ENCODE measurements at regions not wholly inside any gene's neighbourhood (a gene's known extent, or its start where the extent isn't known, plus 50 kb on each side); places are given as distances from the start of the nearest gene placed in this dataset.

DNA sequence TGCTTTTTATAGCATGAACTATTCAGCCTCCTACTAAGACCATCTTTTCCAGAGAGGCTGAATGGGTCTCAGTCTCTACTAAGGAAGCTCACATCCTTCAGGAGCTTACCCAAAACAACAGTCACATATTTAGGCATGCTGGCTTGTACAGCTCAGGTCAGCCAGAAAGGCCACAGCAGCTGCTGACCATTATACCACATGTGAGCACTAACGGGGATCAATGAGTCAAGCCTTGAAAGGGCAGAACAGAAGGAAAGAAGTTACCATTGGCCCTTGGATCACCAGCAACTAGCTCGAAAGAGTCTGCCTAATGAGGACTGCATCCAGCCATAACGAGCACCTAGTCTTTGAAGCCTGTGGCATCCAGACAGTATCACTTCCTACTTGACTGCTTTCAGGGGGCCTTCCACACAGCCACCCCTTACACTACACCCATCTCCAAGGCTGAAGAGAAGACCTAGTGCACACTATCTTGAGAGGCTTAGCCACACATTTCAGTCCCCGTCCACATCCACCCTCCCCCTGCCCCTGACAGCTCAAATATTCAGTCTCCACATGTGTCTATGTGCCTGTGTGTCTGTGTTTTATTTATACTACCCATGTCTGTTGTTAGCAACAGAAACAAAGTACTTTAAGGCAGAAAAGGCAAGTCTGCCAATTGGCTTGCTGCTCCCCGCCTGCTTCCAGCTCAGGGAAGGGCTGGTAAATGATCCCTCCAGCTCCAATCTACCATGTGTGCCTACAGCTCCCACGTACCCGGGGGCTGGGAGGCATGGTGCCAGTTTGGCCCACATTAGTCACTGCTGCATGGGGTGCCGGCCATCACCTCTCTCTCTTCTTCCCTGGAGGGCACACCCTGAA lies 95.5 kb downstream of the RPL27A start:
- POLR2A ChIA-PET, result interaction anchor here (0.5 to 1.2 kb wide), 4 partner anchors 12 to 535 kb away, joined by 3 to 5 read pairs (median 4); no protein-coding TSS in a partner anchor

More for the DNA sequence above, 95.5 kb downstream of the RPL27A start:
- Histone ChIP-seq H3K4me2 (ENCODE audit: insufficient read depth, low read length) (no peak overlapping the region), H3K27me3 (ENCODE audit: control insufficient read depth in 2 of 2, insufficient read depth in 2 of 2, low read length in 2 of 2) (peaks cover 7 to 45% of the 10 kb centered on the region in 2 experiments; a peak in 3 of 5 replicates), H3K27ac (ENCODE audit: extremely low read depth, low read depth, low read length) (no peak overlapping the region), H2AFZ (ENCODE audit: low read depth, low read length) (no peak overlapping the region), H3K9me1 (ENCODE audit: control insufficient read depth, insufficient read depth, low read length) (no peaks in the 10 kb centered on the region), H3K9ac (ENCODE audit: insufficient read depth in 1 of 2, low read depth in 2 of 2, low read length in 2 of 2) (no peak overlapping the region), H3K36me3 (ENCODE audit: control insufficient read depth, insufficient read depth, low read length) (no peaks in the 10 kb centered on the region), H3K9me3 (replicated peaks; ENCODE audit: control insufficient read depth, insufficient read depth, low read depth, low read length) (no peaks in the 10 kb centered on the region), H3K4me1 (replicated peaks in 1 of 2; ENCODE audit: control insufficient read depth in 2 of 2, insufficient read depth in 2 of 2, low read length in 2 of 2) (no peaks in the 10 kb centered on the region), H3K4me3 (no peak overlapping the region), H3K79me2 (ENCODE audit: control insufficient read depth, insufficient read depth, low read length) (no peaks in the 10 kb centered on the region), H4K20me1 (replicated peaks; ENCODE audit: control insufficient read depth, insufficient read depth, low read length) (no peaks in the 10 kb centered on the region)
- no TSS peak for BruUV-seq (replicated peaks)
- CTCF ChIA-PET (ENCODE audit: low intra/inter-chr PET ratio), result no interaction called here
- in situ Hi-C loops (cut with MboI), result no loop called here
- TF ChIP-seq HES1 (IDR thresholded peaks at IDR 0.05; ENCODE audit: low read depth), result no peak
- TF ChIP-seq MTA1 (IDR thresholded peaks at IDR 0.05; ENCODE audit: borderline replicate concordance), result no peak
- TF ChIP-seq ZNF282 (CRISPR knock-in tag; IDR thresholded peaks at IDR 0.05), result no peak
- TF ChIP-seq, protein P1, sequence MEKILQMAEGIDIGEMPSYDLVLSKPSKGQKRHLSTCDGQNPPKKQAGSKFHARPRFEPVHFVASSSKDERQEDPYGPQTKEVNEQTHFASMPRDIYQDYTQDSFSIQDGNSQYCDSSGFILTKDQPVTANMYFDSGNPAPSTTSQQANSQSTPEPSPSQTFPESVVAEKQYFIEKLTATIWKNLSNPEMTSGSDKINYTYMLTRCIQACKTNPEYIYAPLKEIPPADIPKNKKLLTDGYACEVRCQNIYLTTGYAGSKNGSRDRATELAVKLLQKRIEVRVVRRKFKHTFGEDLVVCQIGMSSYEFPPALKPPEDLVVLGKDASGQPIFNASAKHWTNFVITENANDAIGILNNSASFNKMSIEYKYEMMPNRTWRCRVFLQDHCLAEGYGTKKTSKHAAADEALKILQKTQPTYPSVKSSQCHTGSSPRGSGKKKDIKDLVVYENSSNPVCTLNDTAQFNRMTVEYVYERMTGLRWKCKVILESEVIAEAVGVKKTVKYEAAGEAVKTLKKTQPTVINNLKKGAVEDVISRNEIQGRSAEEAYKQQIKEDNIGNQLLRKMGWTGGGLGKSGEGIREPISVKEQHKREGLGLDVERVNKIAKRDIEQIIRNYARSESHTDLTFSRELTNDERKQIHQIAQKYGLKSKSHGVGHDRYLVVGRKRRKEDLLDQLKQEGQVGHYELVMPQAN (IDR thresholded peaks at IDR 0.05; ENCODE audit: borderline replicate concordance), result no peak
- no peak for TF ChIP-seq MTA3 (IDR thresholded peaks at IDR 0.05; ENCODE audit: borderline replicate concordance)
- no peak for TF ChIP-seq NR2C2 (CRISPR knock-in tag; IDR thresholded peaks at IDR 0.05)
- no peak for TF ChIP-seq NR2C2 (tag; IDR thresholded peaks at IDR 0.05)
- no peak for TF ChIP-seq NR3C1 (CRISPR knock-in tag; IDR thresholded peaks at IDR 0.05)
- TF ChIP-seq ZSCAN29 (IDR thresholded peaks at IDR 0.05), result no peak
- WGBS (ENCODE audit: insufficient coverage, low coverage, missing lambda C conversion rate), result 2% methylated on average over 8 of the region's 8 CpGs
- ATAC-seq (no peak), DNase-seq (ENCODE audit: extremely low read depth in 1 of 4, low spot score in 3 of 4) (no peak), FAIRE-seq (no peak)
- intact Hi-C loops (cut with micrococcal nuclease), result no loop called here

Measured in K562 (cell line).